ENCODE measurements at regions not wholly inside any gene's neighbourhood (a gene's known extent, or its start where the extent isn't known, plus 50 kb on each side); places are given as distances from the start of the nearest gene placed in this dataset.

- no peak for TF ChIP-seq EZH2 (optimal IDR thresholded peaks at IDR 0.05; ENCODE audit: low read depth, low read length)
- no peak for TF ChIP-seq CTCF (IDR thresholded peaks at IDR 0.05; ENCODE audit: low read length)
Measured at GRCh38 chr4:124483048-124483906, 229.3 kb downstream of the ANKRD50 start.

All from MM.1S (cell line).